Suprapubic skin (tissue), 4 donors: ENCODE measurements at regions not wholly inside any gene's neighbourhood (a gene's known extent, or its start where the extent isn't known, plus 50 kb on each side); places are given as distances from the start of the nearest gene placed in this dataset.

ENCODE experiments used
- CTCF ChIP-seq, 2 donors: fragments of 200-600 bp in 1 of 2; fragments of 450-650 bp in 1 of 2; sonication (generic) in 1 of 2; IDR thresholded peaks; one replicate each; pipeline ENCODE4 v1.5.1; 2016 to 2019; ENCODE audit warnings: antibody characterized with exemption in 2 of 2, mild to moderate bottlenecking in 1 of 2, moderate library complexity in 1 of 2
- EP300 ChIP-seq: sonication (generic); formaldehyde crosslinking; IDR thresholded peaks from one replicate; pipeline ENCODE4 v1.6.1; 2017; ENCODE audit warnings: antibody characterized with exemption
- POLR2A ChIP-seq, 2 donors: fragments of 450-650 bp; IDR thresholded peaks; one replicate each; pipeline ENCODE4 v1.6.1; 2017; ENCODE audit warnings: antibody characterized with exemption in 2 of 2, mild to moderate bottlenecking in 2 of 2, moderate library complexity in 2 of 2
- POLR2AphosphoS5 ChIP-seq, 3 donors: sonication (generic); formaldehyde crosslinking; IDR thresholded peaks; one replicate each; pipeline ENCODE4 v1.6.1; 2017; ENCODE audit warnings: antibody characterized with exemption in 3 of 3

- TF ChIP-seq CTCF (IDR thresholded peaks at IDR 0.05) (no peak), POLR2AphosphoS5 (IDR thresholded peaks at IDR 0.05) (no peak), EP300 (no peak), POLR2A (IDR thresholded peaks at IDR 0.05) (no peak)
These were observed 420.7 kb downstream of the ADAMTS20 start for GRCh38 chr12:43131301-43131700.
